ENCODE measurements at regions not wholly inside any gene's neighbourhood (a gene's known extent, or its start where the extent isn't known, plus 50 kb on each side); places are given as distances from the start of the nearest gene placed in this dataset.

DNA sequence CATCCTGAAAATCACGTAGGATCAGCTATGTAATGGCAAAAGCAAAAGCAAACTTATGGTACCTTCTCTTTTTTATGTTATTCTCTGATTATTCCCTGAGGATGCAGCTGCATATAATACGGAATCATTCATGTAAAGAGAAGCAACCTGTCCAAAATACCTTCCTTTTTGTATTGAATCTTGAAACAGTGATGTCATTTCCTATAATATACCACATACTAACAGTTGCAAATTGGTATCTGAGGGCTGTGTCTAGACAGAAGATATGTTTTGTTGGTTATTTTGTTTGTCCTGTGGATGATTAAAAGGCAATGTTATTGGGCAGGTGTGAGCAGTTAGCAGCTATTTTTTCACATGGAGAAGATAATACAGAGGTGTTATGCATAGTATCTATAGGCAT lies 161.4 kb upstream of the AHI1 start:
- Histone ChIP-seq H3K27ac (ENCODE audit: low read depth in 1 of 2, low read length in 2 of 2) (no peak overlapping the region), H3K4me1 (ENCODE audit: control insufficient read depth in 4 of 4, insufficient read depth in 4 of 4, low read length in 3 of 4) (no peaks in the 10 kb centered on the region), H3K36me3 (ENCODE audit: control insufficient read depth in 4 of 4, insufficient read depth in 3 of 4, low read depth in 1 of 4, low read length in 3 of 4) (no peaks in the 10 kb centered on the region), H3K9ac (ENCODE audit: low read depth in 1 of 2, low read length in 2 of 2) (no peak overlapping the region), H3K27me3 (ENCODE audit: control insufficient read depth in 4 of 4, insufficient read depth in 4 of 4, low read length in 3 of 4) (no peaks in the 10 kb centered on the region), H3K9me3 (ENCODE audit: control insufficient read depth in 4 of 4, low read length in 3 of 4) (peaks cover 0 to 4% (median 2%) of the 10 kb centered on the region in 4 donors), H3K4me3 (ENCODE audit: low read depth in 1 of 3, low read length in 3 of 3) (no peak overlapping the region)
- no peak for DNase-seq (ENCODE audit: low spot score)
- 86% methylated on average over 2 of the region's 2 CpGs for WGBS
- TF ChIP-seq EGR1 (IDR thresholded peaks at IDR 0.05; ENCODE audit: low read depth in 2 of 2) (no peak), JUND (IDR thresholded peaks at IDR 0.05) (no peak), FOXA1 (IDR thresholded peaks at IDR 0.05) (no peak), HNF4G (IDR thresholded peaks at IDR 0.05) (no peak), GABPA (IDR thresholded peaks at IDR 0.05 in 1 of 2, conservative IDR thresholded peaks at IDR 0.05 in 1 of 2) (no peak), YY1 (IDR thresholded peaks at IDR 0.05) (no peak), TAF1 (conservative IDR thresholded peaks at IDR 0.05) (no peak), NR2F2 (IDR thresholded peaks at IDR 0.05) (no peak), RAD21 (IDR thresholded peaks at IDR 0.05) (no peak), FOXA2 (IDR thresholded peaks at IDR 0.05) (no peak), SP1 (IDR thresholded peaks at IDR 0.05) (no peak), HNF4A (conservative IDR thresholded peaks at IDR 0.05) (no peak), RXRA (IDR thresholded peaks at IDR 0.05) (no peak)
- TF ChIP-seq, protein P1, sequence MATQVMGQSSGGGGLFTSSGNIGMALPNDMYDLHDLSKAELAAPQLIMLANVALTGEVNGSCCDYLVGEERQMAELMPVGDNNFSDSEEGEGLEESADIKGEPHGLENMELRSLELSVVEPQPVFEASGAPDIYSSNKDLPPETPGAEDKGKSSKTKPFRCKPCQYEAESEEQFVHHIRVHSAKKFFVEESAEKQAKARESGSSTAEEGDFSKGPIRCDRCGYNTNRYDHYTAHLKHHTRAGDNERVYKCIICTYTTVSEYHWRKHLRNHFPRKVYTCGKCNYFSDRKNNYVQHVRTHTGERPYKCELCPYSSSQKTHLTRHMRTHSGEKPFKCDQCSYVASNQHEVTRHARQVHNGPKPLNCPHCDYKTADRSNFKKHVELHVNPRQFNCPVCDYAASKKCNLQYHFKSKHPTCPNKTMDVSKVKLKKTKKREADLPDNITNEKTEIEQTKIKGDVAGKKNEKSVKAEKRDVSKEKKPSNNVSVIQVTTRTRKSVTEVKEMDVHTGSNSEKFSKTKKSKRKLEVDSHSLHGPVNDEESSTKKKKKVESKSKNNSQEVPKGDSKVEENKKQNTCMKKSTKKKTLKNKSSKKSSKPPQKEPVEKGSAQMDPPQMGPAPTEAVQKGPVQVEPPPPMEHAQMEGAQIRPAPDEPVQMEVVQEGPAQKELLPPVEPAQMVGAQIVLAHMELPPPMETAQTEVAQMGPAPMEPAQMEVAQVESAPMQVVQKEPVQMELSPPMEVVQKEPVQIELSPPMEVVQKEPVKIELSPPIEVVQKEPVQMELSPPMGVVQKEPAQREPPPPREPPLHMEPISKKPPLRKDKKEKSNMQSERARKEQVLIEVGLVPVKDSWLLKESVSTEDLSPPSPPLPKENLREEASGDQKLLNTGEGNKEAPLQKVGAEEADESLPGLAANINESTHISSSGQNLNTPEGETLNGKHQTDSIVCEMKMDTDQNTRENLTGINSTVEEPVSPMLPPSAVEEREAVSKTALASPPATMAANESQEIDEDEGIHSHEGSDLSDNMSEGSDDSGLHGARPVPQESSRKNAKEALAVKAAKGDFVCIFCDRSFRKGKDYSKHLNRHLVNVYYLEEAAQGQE (IDR thresholded peaks at IDR 0.05) = no peak
- TF ChIP-seq, protein P2, sequence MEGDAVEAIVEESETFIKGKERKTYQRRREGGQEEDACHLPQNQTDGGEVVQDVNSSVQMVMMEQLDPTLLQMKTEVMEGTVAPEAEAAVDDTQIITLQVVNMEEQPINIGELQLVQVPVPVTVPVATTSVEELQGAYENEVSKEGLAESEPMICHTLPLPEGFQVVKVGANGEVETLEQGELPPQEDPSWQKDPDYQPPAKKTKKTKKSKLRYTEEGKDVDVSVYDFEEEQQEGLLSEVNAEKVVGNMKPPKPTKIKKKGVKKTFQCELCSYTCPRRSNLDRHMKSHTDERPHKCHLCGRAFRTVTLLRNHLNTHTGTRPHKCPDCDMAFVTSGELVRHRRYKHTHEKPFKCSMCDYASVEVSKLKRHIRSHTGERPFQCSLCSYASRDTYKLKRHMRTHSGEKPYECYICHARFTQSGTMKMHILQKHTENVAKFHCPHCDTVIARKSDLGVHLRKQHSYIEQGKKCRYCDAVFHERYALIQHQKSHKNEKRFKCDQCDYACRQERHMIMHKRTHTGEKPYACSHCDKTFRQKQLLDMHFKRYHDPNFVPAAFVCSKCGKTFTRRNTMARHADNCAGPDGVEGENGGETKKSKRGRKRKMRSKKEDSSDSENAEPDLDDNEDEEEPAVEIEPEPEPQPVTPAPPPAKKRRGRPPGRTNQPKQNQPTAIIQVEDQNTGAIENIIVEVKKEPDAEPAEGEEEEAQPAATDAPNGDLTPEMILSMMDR (IDR thresholded peaks at IDR 0.05; ENCODE audit: low read depth, low read length, missing input control) = no peak
- TF ChIP-seq, protein P3, sequence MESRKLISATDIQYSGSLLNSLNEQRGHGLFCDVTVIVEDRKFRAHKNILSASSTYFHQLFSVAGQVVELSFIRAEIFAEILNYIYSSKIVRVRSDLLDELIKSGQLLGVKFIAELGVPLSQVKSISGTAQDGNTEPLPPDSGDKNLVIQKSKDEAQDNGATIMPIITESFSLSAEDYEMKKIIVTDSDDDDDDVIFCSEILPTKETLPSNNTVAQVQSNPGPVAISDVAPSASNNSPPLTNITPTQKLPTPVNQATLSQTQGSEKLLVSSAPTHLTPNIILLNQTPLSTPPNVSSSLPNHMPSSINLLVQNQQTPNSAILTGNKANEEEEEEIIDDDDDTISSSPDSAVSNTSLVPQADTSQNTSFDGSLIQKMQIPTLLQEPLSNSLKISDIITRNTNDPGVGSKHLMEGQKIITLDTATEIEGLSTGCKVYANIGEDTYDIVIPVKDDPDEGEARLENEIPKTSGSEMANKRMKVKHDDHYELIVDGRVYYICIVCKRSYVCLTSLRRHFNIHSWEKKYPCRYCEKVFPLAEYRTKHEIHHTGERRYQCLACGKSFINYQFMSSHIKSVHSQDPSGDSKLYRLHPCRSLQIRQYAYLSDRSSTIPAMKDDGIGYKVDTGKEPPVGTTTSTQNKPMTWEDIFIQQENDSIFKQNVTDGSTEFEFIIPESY (IDR thresholded peaks at IDR 0.05) = no peak
- TF ChIP-seq, protein P4, sequence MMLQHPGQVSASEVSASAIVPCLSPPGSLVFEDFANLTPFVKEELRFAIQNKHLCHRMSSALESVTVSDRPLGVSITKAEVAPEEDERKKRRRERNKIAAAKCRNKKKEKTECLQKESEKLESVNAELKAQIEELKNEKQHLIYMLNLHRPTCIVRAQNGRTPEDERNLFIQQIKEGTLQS (IDR thresholded peaks at IDR 0.05) = no peak
- TF ChIP-seq, protein P5, sequence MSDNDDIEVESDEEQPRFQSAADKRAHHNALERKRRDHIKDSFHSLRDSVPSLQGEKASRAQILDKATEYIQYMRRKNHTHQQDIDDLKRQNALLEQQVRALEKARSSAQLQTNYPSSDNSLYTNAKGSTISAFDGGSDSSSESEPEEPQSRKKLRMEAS (IDR thresholded peaks at IDR 0.05) = no peak
